ENCODE measurements at regions not wholly inside any gene's neighbourhood (a gene's known extent, or its start where the extent isn't known, plus 50 kb on each side); places are given as distances from the start of the nearest gene placed in this dataset.

DNA sequence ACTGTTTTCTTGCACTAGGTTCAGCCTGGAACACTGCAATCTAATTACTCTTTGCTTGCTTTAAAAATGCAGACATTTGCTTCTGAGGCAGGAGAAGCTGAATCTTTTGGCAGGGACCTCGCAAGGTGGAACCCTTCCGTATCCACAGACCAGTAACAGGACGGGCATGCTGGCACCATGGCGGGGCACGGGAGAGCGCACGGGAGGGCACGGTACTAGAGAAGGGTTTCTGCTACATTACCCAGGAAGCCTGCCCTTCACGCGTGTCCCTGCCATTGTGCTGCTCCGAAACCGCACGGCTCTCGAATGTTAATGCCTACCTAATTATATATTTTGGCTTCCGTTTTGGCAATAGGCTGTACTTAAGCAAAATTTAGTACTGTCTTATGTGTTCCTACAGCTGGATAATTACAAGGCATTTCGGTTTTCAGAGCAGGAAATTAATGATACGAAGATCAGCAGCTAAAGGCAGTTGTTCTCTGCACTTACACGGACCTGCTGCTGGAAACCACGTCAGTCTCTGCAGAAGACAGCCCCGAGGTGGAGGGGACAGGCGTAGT lies 430.4 kb downstream of the IRS2 start:
- no peak overlapping the region for H3K4me3 ChIP-seq (replicated peaks in 1 of 2; ENCODE audit: low read depth in 1 of 2, low read length in 2 of 2)
- DNase-seq (ENCODE audit: low read depth, low spot score) (no peak), ATAC-seq (no peak)
- no peak overlapping the region for H3K4me2 ChIP-seq (ENCODE audit: low read length)
- no peak overlapping the region for H3K27ac ChIP-seq (ENCODE audit: low read depth, low read length)
- no peaks in the 10 kb centered on the region for H3K9me2 ChIP-seq (ENCODE audit: insufficient read depth)
- H3K9ac ChIP-seq (ENCODE audit: low read length), result no peak overlapping the region
- BruUV-seq (replicated peaks), result no TSS peak
- no peak overlapping the region for H2AFZ ChIP-seq (ENCODE audit: low read depth, low read length, poor library complexity, severe bottlenecking)
- H3K4me1 ChIP-seq (ENCODE audit: control insufficient read depth in 1 of 2, insufficient read depth in 2 of 2, low read length in 2 of 2), result no peaks in the 10 kb centered on the region
- CTCF ChIA-PET, result interaction anchor here (0.6 kb wide), 1 partner anchor 155 kb away, joined by 4 read pairs; no protein-coding TSS in a partner anchor
- no peaks in the 10 kb centered on the region for H4K20me1 ChIP-seq (ENCODE audit: insufficient read depth)
- POLR2A ChIA-PET, result no interaction called here
- H3K79me2 ChIP-seq (ENCODE audit: insufficient read depth, low read length), result no peaks in the 10 kb centered on the region
- H3K9me3 ChIP-seq (ENCODE audit: control insufficient read depth in 1 of 2, insufficient read depth in 1 of 2, low read depth in 1 of 2, low read length in 2 of 2), result no peaks in the 10 kb centered on the region
- H3K27me3 ChIP-seq (ENCODE audit: insufficient read depth, low read length), result no peaks in the 10 kb centered on the region
- no peaks in the 10 kb centered on the region for H3K36me3 ChIP-seq (ENCODE audit: control insufficient read depth in 1 of 2, insufficient read depth in 2 of 2, low read length in 2 of 2)
- intact Hi-C loops (cut with micrococcal nuclease), result no loop called here
- RAD21 ChIA-PET (ENCODE audit: low non-redundant PET in 1 of 2, low total read pairs in 2 of 2, uncharacterized antibody in 2 of 2, unreplicated experiment in 2 of 2), result no interaction called here
- TF ChIP-seq, protein P1, sequence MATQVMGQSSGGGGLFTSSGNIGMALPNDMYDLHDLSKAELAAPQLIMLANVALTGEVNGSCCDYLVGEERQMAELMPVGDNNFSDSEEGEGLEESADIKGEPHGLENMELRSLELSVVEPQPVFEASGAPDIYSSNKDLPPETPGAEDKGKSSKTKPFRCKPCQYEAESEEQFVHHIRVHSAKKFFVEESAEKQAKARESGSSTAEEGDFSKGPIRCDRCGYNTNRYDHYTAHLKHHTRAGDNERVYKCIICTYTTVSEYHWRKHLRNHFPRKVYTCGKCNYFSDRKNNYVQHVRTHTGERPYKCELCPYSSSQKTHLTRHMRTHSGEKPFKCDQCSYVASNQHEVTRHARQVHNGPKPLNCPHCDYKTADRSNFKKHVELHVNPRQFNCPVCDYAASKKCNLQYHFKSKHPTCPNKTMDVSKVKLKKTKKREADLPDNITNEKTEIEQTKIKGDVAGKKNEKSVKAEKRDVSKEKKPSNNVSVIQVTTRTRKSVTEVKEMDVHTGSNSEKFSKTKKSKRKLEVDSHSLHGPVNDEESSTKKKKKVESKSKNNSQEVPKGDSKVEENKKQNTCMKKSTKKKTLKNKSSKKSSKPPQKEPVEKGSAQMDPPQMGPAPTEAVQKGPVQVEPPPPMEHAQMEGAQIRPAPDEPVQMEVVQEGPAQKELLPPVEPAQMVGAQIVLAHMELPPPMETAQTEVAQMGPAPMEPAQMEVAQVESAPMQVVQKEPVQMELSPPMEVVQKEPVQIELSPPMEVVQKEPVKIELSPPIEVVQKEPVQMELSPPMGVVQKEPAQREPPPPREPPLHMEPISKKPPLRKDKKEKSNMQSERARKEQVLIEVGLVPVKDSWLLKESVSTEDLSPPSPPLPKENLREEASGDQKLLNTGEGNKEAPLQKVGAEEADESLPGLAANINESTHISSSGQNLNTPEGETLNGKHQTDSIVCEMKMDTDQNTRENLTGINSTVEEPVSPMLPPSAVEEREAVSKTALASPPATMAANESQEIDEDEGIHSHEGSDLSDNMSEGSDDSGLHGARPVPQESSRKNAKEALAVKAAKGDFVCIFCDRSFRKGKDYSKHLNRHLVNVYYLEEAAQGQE (IDR thresholded peaks at IDR 0.05; ENCODE audit: low read depth), result no peak
- no peak for TF ChIP-seq RAD21 (IDR thresholded peaks at IDR 0.05; ENCODE audit: low read depth)
- TF ChIP-seq POLR2A (IDR thresholded peaks at IDR 0.05; ENCODE audit: borderline replicate concordance, extremely low read depth, insufficient read depth, insufficient read length), result no peak
- TF ChIP-seq EZH2phosphoT487 (IDR thresholded peaks at IDR 0.05; ENCODE audit: borderline replicate concordance), result no peak
- TF ChIP-seq SRF (IDR thresholded peaks at IDR 0.05; ENCODE audit: low read depth), result no peak
- no peak for TF ChIP-seq POLR2AphosphoS5 (IDR thresholded peaks at IDR 0.05; ENCODE audit: low read depth, low read length)
- no peak for TF ChIP-seq TCF7L2 (IDR thresholded peaks at IDR 0.05; ENCODE audit: borderline replicate concordance, extremely low read depth, insufficient read depth, insufficient read length)
- TF ChIP-seq, protein P2, sequence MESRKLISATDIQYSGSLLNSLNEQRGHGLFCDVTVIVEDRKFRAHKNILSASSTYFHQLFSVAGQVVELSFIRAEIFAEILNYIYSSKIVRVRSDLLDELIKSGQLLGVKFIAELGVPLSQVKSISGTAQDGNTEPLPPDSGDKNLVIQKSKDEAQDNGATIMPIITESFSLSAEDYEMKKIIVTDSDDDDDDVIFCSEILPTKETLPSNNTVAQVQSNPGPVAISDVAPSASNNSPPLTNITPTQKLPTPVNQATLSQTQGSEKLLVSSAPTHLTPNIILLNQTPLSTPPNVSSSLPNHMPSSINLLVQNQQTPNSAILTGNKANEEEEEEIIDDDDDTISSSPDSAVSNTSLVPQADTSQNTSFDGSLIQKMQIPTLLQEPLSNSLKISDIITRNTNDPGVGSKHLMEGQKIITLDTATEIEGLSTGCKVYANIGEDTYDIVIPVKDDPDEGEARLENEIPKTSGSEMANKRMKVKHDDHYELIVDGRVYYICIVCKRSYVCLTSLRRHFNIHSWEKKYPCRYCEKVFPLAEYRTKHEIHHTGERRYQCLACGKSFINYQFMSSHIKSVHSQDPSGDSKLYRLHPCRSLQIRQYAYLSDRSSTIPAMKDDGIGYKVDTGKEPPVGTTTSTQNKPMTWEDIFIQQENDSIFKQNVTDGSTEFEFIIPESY (IDR thresholded peaks at IDR 0.05; ENCODE audit: extremely low read depth, insufficient replicate concordance, low read length), result no peak
- no peak for TF ChIP-seq SP1 (IDR thresholded peaks at IDR 0.05; ENCODE audit: low read depth)
- no peak for TF ChIP-seq EGR1 (IDR thresholded peaks at IDR 0.05; ENCODE audit: low read depth)
- TF ChIP-seq CEBPB (IDR thresholded peaks at IDR 0.05; ENCODE audit: low read depth), result no peak
- TF ChIP-seq FOSL1 (IDR thresholded peaks at IDR 0.05; ENCODE audit: low read depth), result no peak
- TF ChIP-seq, protein P3, sequence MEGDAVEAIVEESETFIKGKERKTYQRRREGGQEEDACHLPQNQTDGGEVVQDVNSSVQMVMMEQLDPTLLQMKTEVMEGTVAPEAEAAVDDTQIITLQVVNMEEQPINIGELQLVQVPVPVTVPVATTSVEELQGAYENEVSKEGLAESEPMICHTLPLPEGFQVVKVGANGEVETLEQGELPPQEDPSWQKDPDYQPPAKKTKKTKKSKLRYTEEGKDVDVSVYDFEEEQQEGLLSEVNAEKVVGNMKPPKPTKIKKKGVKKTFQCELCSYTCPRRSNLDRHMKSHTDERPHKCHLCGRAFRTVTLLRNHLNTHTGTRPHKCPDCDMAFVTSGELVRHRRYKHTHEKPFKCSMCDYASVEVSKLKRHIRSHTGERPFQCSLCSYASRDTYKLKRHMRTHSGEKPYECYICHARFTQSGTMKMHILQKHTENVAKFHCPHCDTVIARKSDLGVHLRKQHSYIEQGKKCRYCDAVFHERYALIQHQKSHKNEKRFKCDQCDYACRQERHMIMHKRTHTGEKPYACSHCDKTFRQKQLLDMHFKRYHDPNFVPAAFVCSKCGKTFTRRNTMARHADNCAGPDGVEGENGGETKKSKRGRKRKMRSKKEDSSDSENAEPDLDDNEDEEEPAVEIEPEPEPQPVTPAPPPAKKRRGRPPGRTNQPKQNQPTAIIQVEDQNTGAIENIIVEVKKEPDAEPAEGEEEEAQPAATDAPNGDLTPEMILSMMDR (IDR thresholded peaks at IDR 0.05 in 2 of 3, conservative IDR thresholded peaks at IDR 0.05 in 1 of 3; ENCODE audit: borderline replicate concordance in 1 of 3, insufficient read depth in 1 of 3, low read depth in 2 of 3, low read length in 2 of 3), result no peak
- no peak for TF ChIP-seq SIN3A (IDR thresholded peaks at IDR 0.05; ENCODE audit: low read depth)
- no peak for TF ChIP-seq ZFX (IDR thresholded peaks at IDR 0.05)
- TF ChIP-seq EZH2 (IDR thresholded peaks at IDR 0.05), result no peak

Measured in HCT116 (cell line).